Tibial nerve (tissue), 4 donors: ENCODE measurements at regions not wholly inside any gene's neighbourhood (a gene's known extent, or its start where the extent isn't known, plus 50 kb on each side); places are given as distances from the start of the nearest gene placed in this dataset.
"Not testable (repeated sequence)": the region's sequence is repeated elsewhere in the genome, so short reads cannot be mapped to it uniquely, and the experiment has no call there.

Experiments
- DNase-seq, 2 donors: peaks; one replicate each; pipeline ENCODE4 v3.0.0-alpha.2; 2019; ENCODE audit warnings: low spot score in 2 of 2
- H3K27ac ChIP-seq, 4 donors: fragments of 200-600 bp; sonication (generic) in 3 of 4; one replicate each; pipeline ENCODE4 v1.5.1; 2017 to 2019; ENCODE audit warnings: mild to moderate bottlenecking in 1 of 4
- H3K27me3 ChIP-seq, 2 donors: fragments of 200-600 bp; sonication (generic) in 1 of 2; one replicate each; pipeline versions ENCODE4 v1.5.1 to v1.6.0; 2017 to 2019
- H3K36me3 ChIP-seq, 3 donors: fragments of 200-600 bp; sonication (generic); one replicate each; pipeline ENCODE4 v1.5.1; 2018 to 2019
- H3K4me1 ChIP-seq, 4 donors: fragments of 200-600 bp; sonication (generic) in 3 of 4; one replicate each; pipeline ENCODE4 v1.5.1; 2017 to 2019
- H3K4me3 ChIP-seq, 4 donors: fragments of 200-600 bp; sonication (generic) in 3 of 4; one replicate each; pipeline ENCODE4 v1.5.1; 2017 to 2019; ENCODE audit warnings: mild to moderate bottlenecking in 1 of 4, moderate library complexity in 1 of 4
- H3K9me3 ChIP-seq, 4 donors: fragments of 200-600 bp; sonication (generic) in 3 of 4; one replicate each; pipeline ENCODE4 v1.5.1; 2017 to 2019
- EP300 ChIP-seq, 2 donors: sonication (generic); formaldehyde crosslinking; IDR thresholded peaks; one replicate each; pipeline ENCODE4 v1.6.1; 2017; ENCODE audit warnings: antibody characterized with exemption in 2 of 2, mild to moderate bottlenecking in 1 of 2
- POLR2A ChIP-seq, 2 donors: fragments of 450-650 bp; IDR thresholded peaks; one replicate each; pipeline ENCODE4 v1.6.1; 2017; ENCODE audit warnings: antibody characterized with exemption in 2 of 2, mild to moderate bottlenecking in 2 of 2, moderate library complexity in 2 of 2
- WGBS, 2 donors: methylation state at CpG; one replicate each; pipeline ENCODE4 v1.1.5; 2018; 5-methylcytosine and 5-hydroxymethylcytosine counted together
- TF ChIP-seq, protein P1 (sequence below), 5 experiments: fragments of 200-600 bp in 3 of 5; fragments of 450-650 bp in 2 of 5; sonication (generic) in 3 of 5; IDR thresholded peaks; one replicate each; pipeline ENCODE4 v1.5.1; 2016 to 2019; ENCODE audit warnings: antibody characterized with exemption in 5 of 5, mild to moderate bottlenecking in 3 of 5, moderate library complexity in 2 of 5

DNA sequence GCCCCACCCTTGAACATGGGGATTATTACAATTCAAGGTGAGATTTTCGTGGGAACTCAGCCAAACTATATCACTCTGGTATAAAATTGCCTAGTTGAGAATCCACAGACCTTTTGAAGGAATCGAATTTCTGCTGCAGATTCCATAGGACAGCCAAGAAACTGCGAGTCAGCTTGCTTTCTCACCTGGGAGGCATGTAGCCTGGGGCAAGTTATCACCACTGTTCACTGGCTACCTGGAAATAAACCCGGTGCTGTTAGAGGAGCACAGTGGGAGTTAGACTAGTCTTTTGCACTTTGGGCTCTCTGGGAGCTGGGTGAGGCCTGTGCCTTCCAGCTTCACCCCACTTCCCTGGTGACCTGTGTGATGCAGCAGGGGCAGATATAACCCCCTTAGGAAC, 1043.5 kb downstream of the TDRD15 start:
- TF ChIP-seq, protein P1, sequence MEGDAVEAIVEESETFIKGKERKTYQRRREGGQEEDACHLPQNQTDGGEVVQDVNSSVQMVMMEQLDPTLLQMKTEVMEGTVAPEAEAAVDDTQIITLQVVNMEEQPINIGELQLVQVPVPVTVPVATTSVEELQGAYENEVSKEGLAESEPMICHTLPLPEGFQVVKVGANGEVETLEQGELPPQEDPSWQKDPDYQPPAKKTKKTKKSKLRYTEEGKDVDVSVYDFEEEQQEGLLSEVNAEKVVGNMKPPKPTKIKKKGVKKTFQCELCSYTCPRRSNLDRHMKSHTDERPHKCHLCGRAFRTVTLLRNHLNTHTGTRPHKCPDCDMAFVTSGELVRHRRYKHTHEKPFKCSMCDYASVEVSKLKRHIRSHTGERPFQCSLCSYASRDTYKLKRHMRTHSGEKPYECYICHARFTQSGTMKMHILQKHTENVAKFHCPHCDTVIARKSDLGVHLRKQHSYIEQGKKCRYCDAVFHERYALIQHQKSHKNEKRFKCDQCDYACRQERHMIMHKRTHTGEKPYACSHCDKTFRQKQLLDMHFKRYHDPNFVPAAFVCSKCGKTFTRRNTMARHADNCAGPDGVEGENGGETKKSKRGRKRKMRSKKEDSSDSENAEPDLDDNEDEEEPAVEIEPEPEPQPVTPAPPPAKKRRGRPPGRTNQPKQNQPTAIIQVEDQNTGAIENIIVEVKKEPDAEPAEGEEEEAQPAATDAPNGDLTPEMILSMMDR (IDR thresholded peaks at IDR 0.05) = no peak
- no peak for TF ChIP-seq EP300 (IDR thresholded peaks at IDR 0.05)
- TF ChIP-seq POLR2A (IDR thresholded peaks at IDR 0.05) = no peak
- no peak overlapping the region for H3K27ac ChIP-seq
- no peak for DNase-seq
- no peaks in the 10 kb centered on the region for H3K36me3 ChIP-seq
- no peak overlapping the region for H3K4me3 ChIP-seq
- WGBS, 2 donors = 82 to 84% methylated on average over 4 of the region's 4 CpGs
- no peaks in the 10 kb centered on the region for H3K4me1 ChIP-seq
- peaks cover 0 to 19% (median 3%) of the 10 kb centered on the region in 4 donors for H3K9me3 ChIP-seq
- H3K27me3 ChIP-seq = no peaks in the 10 kb centered on the region

DNA sequence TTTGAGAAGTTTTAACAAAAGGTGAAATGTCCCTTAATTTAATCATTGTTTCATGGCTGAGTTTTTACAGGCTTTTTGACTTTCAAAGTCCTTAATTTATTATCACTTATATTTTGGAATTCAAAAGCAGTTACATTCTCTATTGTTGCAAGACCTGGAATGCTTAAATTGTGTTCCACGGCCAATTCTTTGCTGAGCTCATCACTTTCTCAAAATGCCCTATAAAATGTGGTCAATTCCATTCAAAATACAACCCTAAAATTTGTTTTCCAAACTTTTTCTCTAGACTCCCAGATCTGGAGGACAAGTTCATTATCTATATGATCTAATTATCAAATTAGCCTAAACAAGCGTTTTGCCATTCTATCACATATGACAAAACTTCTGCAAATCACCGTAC, 1051.2 kb downstream of the TDRD15 start:
- Histone ChIP-seq H3K9me3 (no peaks in the 10 kb centered on the region), H3K27ac (no peak overlapping the region), H3K36me3 (no peaks in the 10 kb centered on the region), H3K4me1 (no peaks in the 10 kb centered on the region), H3K27me3 (no peaks in the 10 kb centered on the region), H3K4me3 (no peak overlapping the region)
- DNase-seq = no peak
- no peak for TF ChIP-seq POLR2A (IDR thresholded peaks at IDR 0.05)
- TF ChIP-seq, protein P1 (IDR thresholded peaks at IDR 0.05) = no peak
- no peak for TF ChIP-seq EP300 (IDR thresholded peaks at IDR 0.05)
- WGBS, 2 donors = 82 to 90% methylated on average over 3 of the region's 3 CpGs

DNA sequence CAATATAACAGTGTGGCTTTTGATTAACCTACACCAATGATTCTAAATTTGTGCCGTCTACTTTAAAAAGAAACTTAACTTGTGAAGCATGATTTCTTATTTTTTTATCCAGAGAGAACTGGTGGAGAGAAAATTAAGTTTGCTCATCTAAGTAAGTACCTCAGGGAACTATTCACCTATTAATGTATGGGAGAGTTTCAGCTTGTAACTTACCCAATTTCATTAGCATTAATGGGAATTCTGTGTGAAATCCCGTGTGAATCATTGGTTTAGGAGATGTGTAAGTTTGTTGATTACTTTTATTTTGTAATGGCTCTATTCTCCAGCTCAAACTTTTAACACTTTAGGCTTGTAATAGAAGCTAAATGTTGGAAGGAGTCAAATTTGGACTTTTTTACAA, 1061.5 kb downstream of the TDRD15 start:
- TF ChIP-seq POLR2A (IDR thresholded peaks at IDR 0.05) (no peak), EP300 (IDR thresholded peaks at IDR 0.05) (no peak)
- TF ChIP-seq, protein P1 (IDR thresholded peaks at IDR 0.05) = no peak
- H3K4me3 ChIP-seq = no peak overlapping the region
- no peak for DNase-seq
- 63 to 73% methylated on average over 2 of the region's 2 CpGs for WGBS, 2 donors
- no peaks in the 10 kb centered on the region for H3K36me3 ChIP-seq
- no peaks in the 10 kb centered on the region for H3K27me3 ChIP-seq
- no peak overlapping the region for H3K27ac ChIP-seq
- H3K9me3 ChIP-seq = no peaks in the 10 kb centered on the region
- no peaks in the 10 kb centered on the region for H3K4me1 ChIP-seq

DNA sequence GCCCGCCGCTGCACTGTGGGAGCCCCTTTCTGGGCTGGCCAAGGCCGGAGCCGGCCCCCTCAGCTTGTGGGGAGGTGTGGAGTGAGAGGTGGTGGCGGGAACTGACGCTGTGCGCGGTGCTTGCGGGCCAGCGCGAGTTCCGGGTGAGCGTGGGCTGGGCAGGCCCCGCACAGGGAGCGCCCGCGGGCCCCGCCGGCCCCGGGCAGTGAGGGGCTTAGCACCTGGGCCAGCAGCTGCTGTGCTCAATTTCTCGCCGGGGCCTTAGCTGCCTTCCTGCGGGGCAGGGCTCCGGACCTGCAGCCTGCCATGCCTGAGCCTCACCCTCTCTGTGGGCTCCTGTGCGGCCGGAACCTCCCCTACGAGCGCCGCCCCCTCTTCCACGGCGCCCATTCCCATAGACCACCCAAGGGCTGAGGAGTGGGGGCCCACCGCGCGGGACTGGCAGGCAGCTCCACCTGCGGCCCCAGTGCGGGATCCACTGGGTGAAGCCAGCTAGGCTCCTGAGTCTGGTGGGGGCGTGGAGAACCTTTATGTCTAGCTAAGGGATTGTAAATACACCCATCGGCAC, 1062.6 kb downstream of the TDRD15 start:
- not testable (repeated sequence) for H3K4me1 ChIP-seq, H3K27ac ChIP-seq, H3K4me3 ChIP-seq, H3K9me3 ChIP-seq, H3K36me3 ChIP-seq, H3K27me3 ChIP-seq, DNase-seq
- WGBS, 2 donors = 93 to 98% methylated on average over 11 to 22 of the region's 38 CpGs

DNA sequence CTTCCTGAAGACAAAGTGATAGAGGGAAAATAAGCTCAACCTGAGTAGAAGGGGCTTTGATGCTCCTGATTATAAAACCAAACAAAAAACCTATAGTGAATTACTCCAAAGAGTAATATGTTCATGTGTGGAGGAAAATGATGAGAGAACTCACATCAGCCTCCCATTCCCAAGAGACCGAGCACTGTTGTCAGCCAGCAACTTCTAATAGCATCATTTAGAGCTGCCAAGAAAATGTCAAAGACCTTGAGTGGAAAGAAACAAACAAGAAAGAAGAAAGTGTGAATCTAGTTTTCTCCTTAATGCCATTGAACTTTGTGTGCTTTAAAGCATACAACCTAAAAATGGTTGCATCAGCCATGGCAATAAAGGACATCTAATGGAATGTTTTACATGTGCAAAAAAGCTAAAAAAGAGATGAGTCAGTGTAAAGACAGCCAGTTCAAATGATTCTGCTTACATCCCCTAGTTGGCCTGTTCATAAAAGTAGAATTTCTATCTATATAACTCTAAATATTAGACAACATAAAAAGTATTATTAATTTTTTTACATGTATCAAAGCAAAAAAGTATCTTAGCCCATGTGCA, 1066.2 kb downstream of the TDRD15 start:
- no peaks in the 10 kb centered on the region for H3K4me1 ChIP-seq

More for the DNA sequence above, 1066.2 kb downstream of the TDRD15 start:
- Histone ChIP-seq H3K4me3 (no peak overlapping the region), H3K27me3 (no peaks in the 10 kb centered on the region), H3K36me3 (no peaks in the 10 kb centered on the region), H3K9me3 (no peaks in the 10 kb centered on the region), H3K27ac (no peak overlapping the region)
- DNase-seq = no peak
- TF ChIP-seq EP300 (IDR thresholded peaks at IDR 0.05) (no peak), POLR2A (IDR thresholded peaks at IDR 0.05) (no peak)
- TF ChIP-seq, protein P1 (IDR thresholded peaks at IDR 0.05) = no peak
- WGBS, 2 donors = 84 to 89% methylated on average over 1 of the region's 1 CpG
